Suprapubic skin (tissue), 3 donors: ENCODE measurements at regions not wholly inside any gene's neighbourhood (a gene's known extent, or its start where the extent isn't known, plus 50 kb on each side); places are given as distances from the start of the nearest gene placed in this dataset.

Experiments used
- POLR2A ChIP-seq, 2 donors: fragments of 450-650 bp; IDR thresholded peaks; one replicate each; pipeline ENCODE4 v1.6.1; 2017; ENCODE audit warnings: antibody characterized with exemption in 2 of 2, mild to moderate bottlenecking in 2 of 2, moderate library complexity in 2 of 2
- TF ChIP-seq, protein P1 (sequence below), 2 donors: fragments of 200-600 bp in 1 of 2; fragments of 450-650 bp in 1 of 2; sonication (generic) in 1 of 2; IDR thresholded peaks; one replicate each; pipeline ENCODE4 v1.5.1; 2016 to 2019; ENCODE audit warnings: antibody characterized with exemption in 2 of 2, mild to moderate bottlenecking in 1 of 2, moderate library complexity in 1 of 2

DNA sequence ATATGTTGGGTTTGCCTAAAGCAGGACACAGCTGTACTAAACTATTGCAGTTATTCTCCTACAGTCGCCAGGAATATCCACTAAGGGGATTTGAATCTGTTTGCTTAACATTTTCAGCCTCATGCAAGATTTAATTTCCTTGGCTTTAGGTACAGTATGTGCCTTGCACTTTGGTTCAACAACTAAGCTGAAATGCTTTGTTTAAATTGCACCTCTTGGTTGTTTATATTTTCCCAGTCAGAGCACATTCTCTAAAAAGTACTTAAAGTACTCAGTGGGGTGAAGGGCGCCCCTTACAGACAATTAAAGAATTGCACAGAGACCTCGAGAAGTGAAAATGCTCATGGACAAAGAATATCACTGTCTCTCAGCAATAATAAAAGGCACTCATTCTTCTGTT, 107.8 kb upstream of the MTNR1B start:
- TF ChIP-seq, protein P1, sequence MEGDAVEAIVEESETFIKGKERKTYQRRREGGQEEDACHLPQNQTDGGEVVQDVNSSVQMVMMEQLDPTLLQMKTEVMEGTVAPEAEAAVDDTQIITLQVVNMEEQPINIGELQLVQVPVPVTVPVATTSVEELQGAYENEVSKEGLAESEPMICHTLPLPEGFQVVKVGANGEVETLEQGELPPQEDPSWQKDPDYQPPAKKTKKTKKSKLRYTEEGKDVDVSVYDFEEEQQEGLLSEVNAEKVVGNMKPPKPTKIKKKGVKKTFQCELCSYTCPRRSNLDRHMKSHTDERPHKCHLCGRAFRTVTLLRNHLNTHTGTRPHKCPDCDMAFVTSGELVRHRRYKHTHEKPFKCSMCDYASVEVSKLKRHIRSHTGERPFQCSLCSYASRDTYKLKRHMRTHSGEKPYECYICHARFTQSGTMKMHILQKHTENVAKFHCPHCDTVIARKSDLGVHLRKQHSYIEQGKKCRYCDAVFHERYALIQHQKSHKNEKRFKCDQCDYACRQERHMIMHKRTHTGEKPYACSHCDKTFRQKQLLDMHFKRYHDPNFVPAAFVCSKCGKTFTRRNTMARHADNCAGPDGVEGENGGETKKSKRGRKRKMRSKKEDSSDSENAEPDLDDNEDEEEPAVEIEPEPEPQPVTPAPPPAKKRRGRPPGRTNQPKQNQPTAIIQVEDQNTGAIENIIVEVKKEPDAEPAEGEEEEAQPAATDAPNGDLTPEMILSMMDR (IDR thresholded peaks at IDR 0.05): no peak
- no peak for TF ChIP-seq POLR2A (IDR thresholded peaks at IDR 0.05)
